CD4-positive, alpha-beta memory T cell (primary cell): ENCODE measurements at regions not wholly inside any gene's neighbourhood (a gene's known extent, or its start where the extent isn't known, plus 50 kb on each side); places are given as distances from the start of the nearest gene placed in this dataset.

Experiments
- CTCF ChIA-PET: fragments of 350-600 bp; sonication (Branson Sonifier 250); formaldehyde crosslinking; loops from one replicate; lab custom pipeline; 2021; ENCODE audit warnings: inconsistent platforms; ENCODE audit not compliant: partially characterized antibody; lab: Charles Lee
- POLR2A ChIA-PET: fragments of 350-600 bp; sonication (Branson Sonifier 250); formaldehyde crosslinking; loops from one replicate; lab custom pipeline; 2021; ENCODE audit not compliant: partially characterized antibody; lab: Charles Lee
- DNase-seq, 5 donors: peaks; one replicate each; pipeline versions ENCODE4 v3.0.0 to v3.0.0-alpha.2; 2020 to 2022; ENCODE audit warnings: mixed read lengths in 1 of 5
- H3K27ac ChIP-seq: one replicate; pipeline ENCODE4 v1.7.0; 2013; ENCODE audit warnings: low read depth, low read length
- H3K27me3 ChIP-seq: 2 replicates; pipeline ENCODE4 v1.7.0; 2013; ENCODE audit warnings: mild to moderate bottlenecking, low read length, moderate library complexity; ENCODE audit not compliant: insufficient read depth
- H3K36me3 ChIP-seq: 2 replicates; pipeline ENCODE4 v1.7.0; 2013; ENCODE audit warnings: mild to moderate bottlenecking, low read length, moderate library complexity; ENCODE audit not compliant: insufficient read depth
- H3K4me1 ChIP-seq: 2 replicates; pipeline ENCODE4 v1.7.0; 2013; ENCODE audit warnings: mild to moderate bottlenecking, low read length, moderate library complexity; ENCODE audit not compliant: insufficient read depth
- H3K4me3 ChIP-seq, 2 donors: one replicate each; pipeline ENCODE4 v1.7.0; 2013; ENCODE audit warnings: low read length in 2 of 2, mild to moderate bottlenecking in 1 of 2
- H3K9me3 ChIP-seq, 2 donors: one replicate each; pipeline ENCODE4 v1.7.0; 2013; ENCODE audit warnings: low read length in 2 of 2, control low read depth in 1 of 2; ENCODE audit not compliant: control insufficient read depth in 1 of 2
- H3K27ac Mint-ChIP-seq, 7 donors: one replicate each; pipeline ENCODE4 v1.8.0; 2020 to 2021; ENCODE audit warnings: mixed read lengths in 7 of 7, mild to moderate bottlenecking in 6 of 7, inconsistent platforms in 3 of 7, moderate library complexity in 3 of 7
- H3K27me3 Mint-ChIP-seq, 2 donors: one replicate each; pipeline ENCODE4 v1.8.0; 2020 to 2021; ENCODE audit warnings: mixed read lengths in 2 of 2
- H3K36me3 Mint-ChIP-seq, 2 donors: one replicate each; pipeline ENCODE4 v1.8.0; 2020 to 2021; ENCODE audit warnings: mixed read lengths in 2 of 2, inconsistent platforms in 1 of 2, mild to moderate bottlenecking in 1 of 2
- H3K4me1 Mint-ChIP-seq, 4 donors: one replicate each; pipeline ENCODE4 v1.8.0; 2020 to 2021; ENCODE audit warnings: mixed read lengths in 4 of 4, mild to moderate bottlenecking in 1 of 4
- H3K4me3 Mint-ChIP-seq, 8 donors: one replicate each; pipeline ENCODE4 v1.8.0; 2020 to 2021; ENCODE audit warnings: mixed read lengths in 8 of 8, mild to moderate bottlenecking in 7 of 8, moderate library complexity in 6 of 8, inconsistent platforms in 3 of 8
- H3K9me3 Mint-ChIP-seq, 8 donors: one replicate each; pipeline ENCODE4 v1.8.0; 2020 to 2021; ENCODE audit warnings: mixed read lengths in 8 of 8, mild to moderate bottlenecking in 5 of 8, inconsistent platforms in 3 of 8, moderate library complexity in 1 of 8
- intact Hi-C: fragments of 100-400 bp; cut with micrococcal nuclease; formaldehyde crosslinking; loops from one replicate; pipeline ENCODE4 v1.15.1; 2023

DNA sequence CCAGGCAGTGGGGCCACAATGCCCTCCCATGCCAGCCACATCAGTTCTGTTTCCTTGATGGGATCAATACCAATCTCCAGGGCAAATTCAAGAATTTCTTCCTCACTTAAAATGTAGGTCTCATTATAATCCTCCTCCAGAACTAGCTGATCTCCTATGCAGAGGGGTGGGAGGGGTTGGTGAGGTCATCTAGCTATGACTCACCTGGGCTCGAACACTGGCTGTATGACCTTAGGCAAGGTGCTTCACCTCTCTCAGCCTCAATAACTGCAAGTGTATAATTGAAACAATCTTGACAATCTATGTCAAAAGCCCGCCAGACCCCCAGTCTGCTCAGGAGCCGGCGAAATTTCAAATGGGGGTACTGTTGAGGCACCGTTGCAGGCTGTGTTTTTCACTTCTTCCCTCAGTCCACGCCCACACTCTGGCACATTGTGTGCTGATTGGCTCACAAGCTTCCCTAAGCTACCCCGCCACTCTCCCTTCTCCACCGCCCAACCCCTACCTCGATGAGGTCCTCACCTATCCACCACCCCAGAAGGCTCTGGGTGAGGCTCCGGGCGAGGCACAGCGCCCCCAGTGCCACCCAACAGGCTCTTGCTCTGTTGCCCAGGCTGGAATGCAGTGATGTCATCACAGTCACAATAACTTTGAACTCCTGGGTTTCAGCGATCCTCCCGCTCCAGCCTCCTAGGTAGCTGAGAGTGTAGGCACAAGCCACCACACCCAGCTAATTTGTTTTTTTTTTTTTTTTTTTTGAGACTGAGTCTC lies 70.5 kb downstream of the ZNF22 start:
- no peak overlapping the region for H3K27ac Mint-ChIP-seq
- Histone ChIP-seq H3K27me3 (no peaks in the 10 kb centered on the region), H3K9me3 (no peaks in the 10 kb centered on the region), H3K36me3 (no peaks in the 10 kb centered on the region), H3K27ac (no peak overlapping the region), H3K4me1 (no peaks in the 10 kb centered on the region), H3K4me3 (no peak overlapping the region)
- H3K4me1 Mint-ChIP-seq = no peaks in the 10 kb centered on the region
- peaks cover 6% of the 10 kb centered on the region in 2 donors for H3K27me3 Mint-ChIP-seq
- DNase-seq = no peak
- H3K4me3 Mint-ChIP-seq = no peak overlapping the region
- ChIA-PET POLR2A (no interaction called here), CTCF (no interaction called here)
- H3K36me3 Mint-ChIP-seq = no peaks in the 10 kb centered on the region
- intact Hi-C loops = no loop called here
- H3K9me3 Mint-ChIP-seq = peaks cover 0 to 14% (median 9%) of the 10 kb centered on the region in 8 donors

DNA sequence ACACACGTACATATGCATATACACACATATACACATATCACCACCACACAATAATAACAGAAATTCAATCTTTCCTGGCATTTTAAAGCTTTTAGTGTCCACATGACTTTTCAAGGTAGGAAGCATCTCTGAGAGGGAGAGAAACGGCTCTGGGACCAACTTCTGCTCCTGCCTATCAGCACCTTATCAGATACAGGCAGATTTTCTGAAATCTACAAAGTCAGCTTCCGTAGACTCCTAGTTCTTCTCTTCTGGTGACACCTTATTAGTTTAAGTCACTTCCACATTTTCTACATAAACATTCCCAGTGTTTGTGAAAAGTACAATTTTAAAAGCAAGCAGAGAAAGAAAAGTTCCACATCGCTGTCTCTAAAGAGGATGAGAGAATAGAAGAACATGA lies 74.5 kb downstream of the ZNF22 start:
- DNase-seq = no peak
- Histone ChIP-seq H3K4me3 (no peak overlapping the region), H3K27ac (no peak overlapping the region), H3K36me3 (no peaks in the 10 kb centered on the region), H3K9me3 (no peaks in the 10 kb centered on the region), H3K27me3 (no peaks in the 10 kb centered on the region), H3K4me1 (no peaks in the 10 kb centered on the region)
- CTCF ChIA-PET = no interaction called here
- H3K36me3 Mint-ChIP-seq = no peaks in the 10 kb centered on the region
- POLR2A ChIA-PET = no interaction called here
- no peaks in the 10 kb centered on the region for H3K4me1 Mint-ChIP-seq
- no peak overlapping the region for H3K4me3 Mint-ChIP-seq
- H3K27me3 Mint-ChIP-seq = peaks cover 9 to 22% of the 10 kb centered on the region in 2 donors
- peaks cover 0 to 14% (median 8%) of the 10 kb centered on the region in 8 donors for H3K9me3 Mint-ChIP-seq
- H3K27ac Mint-ChIP-seq = no peak overlapping the region
- intact Hi-C loops = no loop called here

DNA sequence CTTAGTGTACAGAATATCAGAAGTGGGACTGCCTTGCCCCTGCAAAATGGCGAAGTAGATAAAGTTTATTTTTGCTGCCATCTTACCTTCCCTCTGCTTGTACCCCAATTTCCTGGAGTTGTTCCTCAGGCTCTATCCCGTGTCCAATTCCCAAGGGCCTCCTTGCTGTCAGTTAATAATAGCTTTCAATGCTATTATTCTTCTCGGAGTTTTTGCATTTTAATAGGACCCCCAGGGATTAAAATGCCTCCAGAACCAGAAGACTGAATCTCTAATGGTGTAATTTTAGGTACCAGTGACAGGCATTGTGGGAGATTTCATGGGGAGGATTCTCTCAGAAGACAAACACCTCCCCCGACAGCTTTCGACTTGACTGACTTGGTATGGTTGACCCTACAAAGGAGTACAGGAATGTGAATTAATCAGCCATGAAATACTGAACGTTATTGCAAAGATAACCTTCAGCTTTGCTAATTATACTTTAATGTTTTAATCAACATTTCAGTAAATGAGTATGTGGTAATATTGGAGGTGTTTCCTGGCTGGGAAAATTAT lies 75.2 kb downstream of the ZNF22 start:
- intact Hi-C loops = no loop called here
- Histone ChIP-seq H3K27ac (no peak overlapping the region), H3K4me3 (no peak overlapping the region), H3K9me3 (no peaks in the 10 kb centered on the region), H3K27me3 (no peaks in the 10 kb centered on the region), H3K4me1 (no peaks in the 10 kb centered on the region), H3K36me3 (no peaks in the 10 kb centered on the region)
- Mint-ChIP-seq H3K27me3 (peaks cover 9 to 22% of the 10 kb centered on the region in 2 donors), H3K27ac (no peak overlapping the region), H3K4me1 (no peaks in the 10 kb centered on the region), H3K9me3 (peaks cover 0 to 8% (median 5%) of the 10 kb centered on the region in 8 donors), H3K4me3 (no peak overlapping the region), H3K36me3 (no peaks in the 10 kb centered on the region)
- ChIA-PET POLR2A (no interaction called here), CTCF (no interaction called here)
- no peak for DNase-seq

DNA sequence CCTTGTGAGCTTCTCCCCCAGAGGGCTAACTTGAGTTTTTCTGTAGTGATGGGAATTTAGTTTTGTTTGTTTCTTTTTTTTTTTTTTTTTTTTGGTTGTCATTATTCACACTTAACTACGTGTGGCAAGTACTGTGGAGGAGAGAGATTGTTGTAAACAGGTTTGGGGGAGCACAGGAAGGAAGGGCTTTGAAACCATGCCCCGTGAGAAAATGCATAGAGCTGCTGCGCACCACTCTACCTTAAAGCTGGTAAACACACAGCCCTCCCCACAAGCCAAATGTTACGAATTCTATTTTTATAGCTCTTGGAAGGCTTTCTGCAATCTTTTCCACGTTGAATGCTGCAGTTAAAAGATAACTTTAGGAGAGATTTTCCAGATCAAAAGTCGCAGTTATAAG lies 76.2 kb downstream of the ZNF22 start:
- Mint-ChIP-seq H3K27me3 (peaks cover 9 to 26% of the 10 kb centered on the region in 2 donors), H3K27ac (no peak overlapping the region), H3K9me3 (peaks cover 0 to 3% (median 0%) of the 10 kb centered on the region in 8 donors), H3K36me3 (no peaks in the 10 kb centered on the region), H3K4me3 (no peak overlapping the region), H3K4me1 (no peaks in the 10 kb centered on the region)
- CTCF ChIA-PET = no interaction called here
- Histone ChIP-seq H3K27ac (no peak overlapping the region), H3K4me3 (no peak overlapping the region), H3K9me3 (no peaks in the 10 kb centered on the region), H3K27me3 (no peaks in the 10 kb centered on the region), H3K36me3 (no peaks in the 10 kb centered on the region), H3K4me1 (no peaks in the 10 kb centered on the region)
- POLR2A ChIA-PET = no interaction called here
- intact Hi-C loops = no loop called here
- no peak for DNase-seq

DNA sequence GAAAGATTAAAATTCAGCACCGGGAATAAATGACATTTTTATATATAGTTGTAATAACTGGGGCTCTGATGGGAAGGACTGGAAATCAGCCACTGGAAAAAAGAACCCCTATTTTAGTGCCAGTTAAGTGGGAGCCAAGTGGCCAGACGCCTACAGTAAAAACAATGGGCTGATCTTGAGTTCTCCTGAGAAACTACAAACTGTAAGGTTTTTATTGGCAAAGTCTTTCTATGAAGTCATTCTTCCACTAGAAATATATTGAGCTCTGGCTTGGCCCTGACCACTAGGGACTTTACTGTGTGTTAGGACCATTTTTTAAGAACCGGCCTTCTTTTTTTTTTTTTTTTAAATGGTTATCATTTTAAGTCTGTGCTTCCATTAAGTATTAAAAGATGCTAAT lies 79.6 kb downstream of the ZNF22 start:
- no peak overlapping the region for H3K4me3 Mint-ChIP-seq
- H3K36me3 Mint-ChIP-seq = no peaks in the 10 kb centered on the region
- no peak for DNase-seq
- Histone ChIP-seq H3K4me1 (no peaks in the 10 kb centered on the region), H3K9me3 (no peaks in the 10 kb centered on the region), H3K27ac (no peak overlapping the region), H3K27me3 (no peaks in the 10 kb centered on the region), H3K36me3 (no peaks in the 10 kb centered on the region), H3K4me3 (no peak overlapping the region)
- peaks cover 2 to 15% (median 8%) of the 10 kb centered on the region in 8 donors for H3K9me3 Mint-ChIP-seq
- POLR2A ChIA-PET = no interaction called here
- H3K27ac Mint-ChIP-seq = no peak overlapping the region
- H3K4me1 Mint-ChIP-seq = no peaks in the 10 kb centered on the region
- intact Hi-C loops = no loop called here
- peaks cover 13 to 27% of the 10 kb centered on the region in 2 donors for H3K27me3 Mint-ChIP-seq
- CTCF ChIA-PET = no interaction called here

DNA sequence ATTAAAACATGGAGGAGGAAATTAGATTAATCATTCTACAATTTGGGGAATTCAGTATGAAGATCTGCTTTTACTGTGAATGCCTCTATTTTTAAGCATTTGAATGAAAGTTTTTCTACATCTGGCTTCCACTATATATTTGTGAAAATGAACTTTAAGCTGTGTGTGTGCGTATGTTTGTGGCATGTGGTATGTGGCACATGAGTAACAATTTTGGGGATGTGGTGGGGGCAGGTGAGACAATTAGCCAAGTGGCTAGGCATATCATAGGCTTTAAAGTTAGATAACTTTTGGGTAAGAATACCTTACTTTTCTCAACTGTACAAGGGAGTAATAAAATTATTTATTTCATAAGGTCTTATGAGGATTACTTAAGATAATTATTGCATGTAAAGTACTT lies 81.5 kb downstream of the ZNF22 start:
- peaks cover 13 to 26% of the 10 kb centered on the region in 2 donors for H3K27me3 Mint-ChIP-seq
- Histone ChIP-seq H3K27me3 (no peaks in the 10 kb centered on the region), H3K4me3 (no peak overlapping the region), H3K9me3 (no peaks in the 10 kb centered on the region), H3K4me1 (no peaks in the 10 kb centered on the region), H3K27ac (no peak overlapping the region), H3K36me3 (no peaks in the 10 kb centered on the region)
- no peak overlapping the region for H3K27ac Mint-ChIP-seq
- ChIA-PET POLR2A (no interaction called here), CTCF (no interaction called here)
- H3K4me3 Mint-ChIP-seq = no peak overlapping the region
- DNase-seq = no peak
- peaks cover 4 to 25% (median 17%) of the 10 kb centered on the region in 8 donors for H3K9me3 Mint-ChIP-seq
- no peaks in the 10 kb centered on the region for H3K36me3 Mint-ChIP-seq
- H3K4me1 Mint-ChIP-seq = no peaks in the 10 kb centered on the region
- intact Hi-C loops = no loop called here

DNA sequence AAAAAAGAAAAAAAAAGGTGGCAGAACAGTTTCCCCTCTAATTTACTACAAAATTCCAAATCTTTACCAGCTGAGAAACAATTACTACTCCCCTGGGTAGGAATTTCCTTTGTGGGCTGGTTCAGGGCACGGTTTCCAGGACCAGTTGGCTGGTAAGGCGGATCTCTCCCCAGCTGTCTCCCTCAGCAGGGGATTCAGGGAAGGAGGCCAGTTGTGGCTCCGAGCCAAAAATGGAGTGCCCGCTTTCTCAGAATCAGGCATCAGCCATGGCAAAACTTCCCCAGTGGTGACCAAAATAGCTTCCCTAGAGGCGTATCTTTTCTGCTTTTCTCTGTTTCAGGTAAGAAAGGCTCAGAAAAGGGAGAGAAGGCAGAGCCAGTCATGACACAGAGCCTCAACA lies 91.2 kb downstream of the ZNF22 start:
- Mint-ChIP-seq H3K27me3 (peaks cover 17 to 27% of the 10 kb centered on the region in 2 donors), H3K4me3 (no peak overlapping the region), H3K4me1 (no peaks in the 10 kb centered on the region), H3K27ac (no peak overlapping the region), H3K36me3 (no peaks in the 10 kb centered on the region), H3K9me3 (peaks cover 0 to 2% (median 0%) of the 10 kb centered on the region in 8 donors)
- DNase-seq = no peak
- ChIA-PET CTCF (no interaction called here), POLR2A (no interaction called here)
- Histone ChIP-seq H3K4me1 (no peaks in the 10 kb centered on the region), H3K27ac (no peak overlapping the region), H3K4me3 (no peak overlapping the region), H3K9me3 (no peaks in the 10 kb centered on the region), H3K27me3 (no peaks in the 10 kb centered on the region), H3K36me3 (no peaks in the 10 kb centered on the region)
- intact Hi-C loops = no loop called here
